ENCODE measurements at regions not wholly inside any gene's neighbourhood (a gene's known extent, or its start where the extent isn't known, plus 50 kb on each side); places are given as distances from the start of the nearest gene placed in this dataset.

- H3K36me3 Mint-ChIP-seq, result no peaks in the 10 kb centered on the region
- WGBS (ENCODE audit: insufficient coverage), result 76% methylated on average over 4 of the region's 5 CpGs
- no peak for DNase-seq
- H3K27ac Mint-ChIP-seq, result no peak overlapping the region
- no peaks in the 10 kb centered on the region for H3K27me3 ChIP-seq (ENCODE audit: control insufficient read depth in 2 of 2, insufficient read depth in 2 of 2, low read length in 2 of 2)
- no peaks in the 10 kb centered on the region for H3K36me3 ChIP-seq (replicated peaks in 1 of 2; ENCODE audit: control insufficient read depth in 1 of 2, insufficient read depth in 2 of 2, low read length in 2 of 2)
- H3K4me3 ChIP-seq (replicated peaks in 1 of 3; ENCODE audit: low read depth in 2 of 3, low read length in 3 of 3), result no peak overlapping the region
- intact Hi-C loops (cut with micrococcal nuclease), result no loop called here
- H3K9me3 ChIP-seq (replicated peaks in 1 of 2; ENCODE audit: control insufficient read depth in 1 of 2, insufficient read depth in 1 of 2, low read length in 2 of 2), result no peaks in the 10 kb centered on the region
- H3K4me1 ChIP-seq (ENCODE audit: control insufficient read depth in 1 of 2, insufficient read depth in 2 of 2, low read length in 2 of 2), result no peaks in the 10 kb centered on the region
- no peak overlapping the region for H3K9ac ChIP-seq (ENCODE audit: insufficient read depth, low read length, poor library complexity, severe bottlenecking)
- H3K4me3 Mint-ChIP-seq, result no peak overlapping the region
- H3K4me1 Mint-ChIP-seq, result no peaks in the 10 kb centered on the region
- H3K27me3 Mint-ChIP-seq (ENCODE audit: low read depth in 3 of 3), result peaks cover 0 to 1% (median 0%) of the 10 kb centered on the region in 3 donors
- no peaks in the 10 kb centered on the region for H3K79me2 ChIP-seq (ENCODE audit: insufficient read depth, low read length)
- H4K20me1 ChIP-seq (ENCODE audit: insufficient read depth, low read length), result no peaks in the 10 kb centered on the region
- H3K9me3 Mint-ChIP-seq, result peaks cover 0 to 3% (median 1%) of the 10 kb centered on the region in 7 donors
- no peak for TF ChIP-seq CTCF (IDR thresholded peaks at IDR 0.05)
- no peak overlapping the region for H3K4me2 ChIP-seq (replicated peaks; ENCODE audit: extremely low read depth, low read length, poor library complexity, severe bottlenecking)
- H2AFZ ChIP-seq (ENCODE audit: insufficient read depth, low read depth, low read length, poor library complexity, severe bottlenecking), result no peak overlapping the region
- no peak overlapping the region for H3K27ac ChIP-seq (ENCODE audit: low read depth in 1 of 2, low read length in 2 of 2)
These were observed 186.9 kb upstream of the CRBN start for GRCh38 chr3:3366386-3366785.

- Histone ChIP-seq H2AFZ (ENCODE audit: insufficient read depth, low read depth, low read length, poor library complexity, severe bottlenecking) (no peak overlapping the region), H3K4me2 (replicated peaks; ENCODE audit: extremely low read depth, low read length, poor library complexity, severe bottlenecking) (no peak overlapping the region), H3K36me3 (replicated peaks in 1 of 2; ENCODE audit: control insufficient read depth in 1 of 2, insufficient read depth in 2 of 2, low read length in 2 of 2) (no peaks in the 10 kb centered on the region), H3K27me3 (ENCODE audit: control insufficient read depth in 2 of 2, insufficient read depth in 2 of 2, low read length in 2 of 2) (no peaks in the 10 kb centered on the region), H3K9me3 (replicated peaks in 1 of 2; ENCODE audit: control insufficient read depth in 1 of 2, insufficient read depth in 1 of 2, low read length in 2 of 2) (no peaks in the 10 kb centered on the region), H4K20me1 (ENCODE audit: insufficient read depth, low read length) (no peaks in the 10 kb centered on the region), H3K79me2 (ENCODE audit: insufficient read depth, low read length) (no peaks in the 10 kb centered on the region), H3K4me3 (replicated peaks in 1 of 3; ENCODE audit: low read depth in 2 of 3, low read length in 3 of 3) (no peak overlapping the region), H3K4me1 (ENCODE audit: control insufficient read depth in 1 of 2, insufficient read depth in 2 of 2, low read length in 2 of 2) (no peaks in the 10 kb centered on the region), H3K27ac (ENCODE audit: low read depth in 1 of 2, low read length in 2 of 2) (no peak overlapping the region), H3K9ac (ENCODE audit: insufficient read depth, low read length, poor library complexity, severe bottlenecking) (no peak overlapping the region)
- no peaks in the 10 kb centered on the region for H3K4me1 Mint-ChIP-seq
- TF ChIP-seq CTCF (IDR thresholded peaks at IDR 0.05), result no peak
- intact Hi-C loops (cut with micrococcal nuclease), result no loop called here
- peaks cover 0 to 1% (median 0%) of the 10 kb centered on the region in 3 donors for H3K27me3 Mint-ChIP-seq (ENCODE audit: low read depth in 3 of 3)
- no peak for DNase-seq
- peaks cover 0 to 3% (median 1%) of the 10 kb centered on the region in 7 donors for H3K9me3 Mint-ChIP-seq
- H3K4me3 Mint-ChIP-seq, result no peak overlapping the region
- 100% methylated on average over 1 of the region's 2 CpGs for WGBS (ENCODE audit: insufficient coverage)
- no peaks in the 10 kb centered on the region for H3K36me3 Mint-ChIP-seq
- no peak overlapping the region for H3K27ac Mint-ChIP-seq
These were observed 186.2 kb upstream of the CRBN start for GRCh38 chr3:3365716-3366115.
